Astrocyte of the cerebellum (primary cell): ENCODE measurements at regions not wholly inside any gene's neighbourhood (a gene's known extent, or its start where the extent isn't known, plus 50 kb on each side); places are given as distances from the start of the nearest gene placed in this dataset.

Experiments
- DNase-seq: peaks from one replicate; pipeline ENCODE4 v3.0.0-alpha.2; 2011; ENCODE audit warnings: low read depth
- H3K4me3 ChIP-seq: 2 replicates; pipeline ENCODE4 v1.5.1; 2011; ENCODE audit warnings: mild to moderate bottlenecking, low read depth, low read length, moderate library complexity
- in situ Hi-C: cut with HindIII; loops from 2 replicates; pipeline ENCODE4 v1.10.0; 2017; ENCODE audit warnings: low sequenced_read_pairs
- TF ChIP-seq, protein P1 (sequence below): IDR thresholded peaks from 2 replicates; pipeline ENCODE4 v1.5.1; 2012; ENCODE audit warnings: low read length, low read depth, moderate library complexity, mild to moderate bottlenecking; ENCODE audit errors: missing control alignments

DNA sequence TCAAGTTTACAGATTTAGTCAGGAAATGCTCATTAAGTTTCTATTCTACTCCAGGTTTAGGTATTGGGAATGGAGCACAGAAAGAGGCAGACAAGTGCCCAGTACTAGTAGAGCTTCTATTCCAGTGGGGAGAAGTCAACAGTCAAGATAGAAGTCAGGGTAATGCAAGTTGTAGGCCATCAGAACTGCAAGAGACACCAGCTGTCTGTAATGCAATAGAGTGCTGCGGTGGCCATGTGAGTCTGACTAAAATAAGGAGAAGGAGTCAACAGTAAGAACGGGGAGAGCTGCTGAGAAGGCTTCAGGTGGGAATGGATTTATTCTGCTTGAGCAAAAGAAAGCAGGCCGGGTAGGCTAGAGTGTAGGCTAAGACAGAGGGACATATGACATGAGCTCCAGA, 515.0 kb downstream of the QKI start:
- no peak overlapping the region for H3K4me3 ChIP-seq
- DNase-seq, result no peak
- in situ Hi-C loops, result loop anchor here (25.0 kb wide), 1 partner anchor 492 kb away; no protein-coding TSS in a partner anchor
- TF ChIP-seq, protein P1, sequence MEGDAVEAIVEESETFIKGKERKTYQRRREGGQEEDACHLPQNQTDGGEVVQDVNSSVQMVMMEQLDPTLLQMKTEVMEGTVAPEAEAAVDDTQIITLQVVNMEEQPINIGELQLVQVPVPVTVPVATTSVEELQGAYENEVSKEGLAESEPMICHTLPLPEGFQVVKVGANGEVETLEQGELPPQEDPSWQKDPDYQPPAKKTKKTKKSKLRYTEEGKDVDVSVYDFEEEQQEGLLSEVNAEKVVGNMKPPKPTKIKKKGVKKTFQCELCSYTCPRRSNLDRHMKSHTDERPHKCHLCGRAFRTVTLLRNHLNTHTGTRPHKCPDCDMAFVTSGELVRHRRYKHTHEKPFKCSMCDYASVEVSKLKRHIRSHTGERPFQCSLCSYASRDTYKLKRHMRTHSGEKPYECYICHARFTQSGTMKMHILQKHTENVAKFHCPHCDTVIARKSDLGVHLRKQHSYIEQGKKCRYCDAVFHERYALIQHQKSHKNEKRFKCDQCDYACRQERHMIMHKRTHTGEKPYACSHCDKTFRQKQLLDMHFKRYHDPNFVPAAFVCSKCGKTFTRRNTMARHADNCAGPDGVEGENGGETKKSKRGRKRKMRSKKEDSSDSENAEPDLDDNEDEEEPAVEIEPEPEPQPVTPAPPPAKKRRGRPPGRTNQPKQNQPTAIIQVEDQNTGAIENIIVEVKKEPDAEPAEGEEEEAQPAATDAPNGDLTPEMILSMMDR, result no peak

DNA sequence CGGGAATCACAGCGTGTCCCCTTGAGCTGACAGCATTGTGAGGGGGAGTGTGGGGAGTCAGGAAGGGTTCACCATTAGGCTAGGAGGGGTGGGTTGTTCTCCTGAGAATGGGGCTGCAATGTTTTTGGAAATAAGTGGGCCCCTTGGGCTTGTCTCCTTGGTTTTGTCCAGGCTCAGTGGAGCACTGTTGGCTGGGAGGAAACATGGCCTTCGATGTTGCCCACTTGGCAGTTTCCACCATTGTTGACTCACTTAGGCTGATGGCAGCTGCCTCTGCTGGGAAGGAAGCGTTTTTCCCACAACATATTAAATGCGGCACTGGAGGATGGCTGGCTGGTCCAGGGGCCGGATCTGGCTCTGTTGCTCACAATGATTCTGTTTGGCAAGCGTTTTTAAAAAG, 512.1 kb downstream of the QKI start:
- peak; percentile 43 for DNase-seq
- in situ Hi-C loops, result loop anchor here (25.0 kb wide), 1 partner anchor 489 kb away; no protein-coding TSS in a partner anchor
- no peak overlapping the region for H3K4me3 ChIP-seq
- TF ChIP-seq, protein P1, result no peak

DNA sequence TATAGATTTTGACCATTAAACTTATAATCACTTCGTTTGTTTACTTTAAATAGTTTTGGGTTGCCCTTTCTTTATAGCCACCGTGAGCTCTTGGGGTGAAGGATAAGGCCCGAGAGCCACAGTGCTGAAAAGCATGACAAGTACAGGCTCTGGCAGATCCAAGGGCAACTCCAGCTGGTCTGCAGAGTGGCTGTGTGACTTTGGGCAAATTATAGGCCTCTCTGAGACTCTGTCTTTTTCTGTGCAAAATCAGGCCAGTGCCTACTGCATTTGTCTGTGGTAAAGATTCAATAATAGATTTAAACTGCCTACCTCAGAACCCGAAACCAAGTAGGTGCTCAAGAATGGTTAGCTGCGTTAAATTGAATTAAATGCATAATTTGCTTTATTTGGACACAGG, 511.3 kb downstream of the QKI start:
- TF ChIP-seq, protein P1, result no peak
- H3K4me3 ChIP-seq, result no peak overlapping the region
- no peak for DNase-seq
- in situ Hi-C loops, result loop anchor here (25.0 kb wide), 1 partner anchor 489 kb away; no protein-coding TSS in a partner anchor

DNA sequence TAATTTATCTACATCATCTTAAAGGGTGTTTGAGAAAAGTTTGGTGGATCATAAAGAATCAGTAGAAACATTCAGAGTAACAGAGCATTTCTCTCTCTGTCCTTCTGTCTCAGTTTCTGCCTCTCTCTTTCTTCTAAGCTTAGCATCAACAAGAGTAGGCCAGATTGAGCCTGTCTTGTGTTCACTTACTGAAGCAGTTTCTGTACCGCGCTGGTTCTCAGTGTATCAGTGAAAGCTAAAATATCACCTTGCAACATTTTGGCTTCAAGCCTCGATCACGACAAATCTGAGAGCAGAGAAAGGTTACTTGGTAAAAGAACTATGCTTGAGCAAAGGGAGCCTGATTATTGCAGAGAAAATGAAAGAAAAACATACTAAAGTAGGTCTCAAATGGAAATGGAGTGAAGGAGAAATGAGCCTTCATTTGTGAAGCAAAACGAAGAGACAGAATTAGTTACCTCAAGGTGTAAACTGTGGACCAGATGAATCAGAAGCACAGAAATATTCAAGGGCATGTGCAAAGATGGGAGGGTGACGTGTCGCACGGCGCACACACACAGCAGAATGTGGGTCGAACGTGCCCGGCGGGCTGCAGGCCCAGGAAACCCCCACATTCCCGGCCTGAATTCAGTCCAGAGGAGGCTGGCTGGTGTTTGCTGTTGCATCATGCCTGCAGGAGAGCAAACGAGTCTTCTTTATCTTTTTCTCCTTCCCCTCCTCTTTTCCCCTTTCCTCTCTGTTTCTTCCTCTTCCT, 509.3 kb downstream of the QKI start:
- TF ChIP-seq, protein P1, result no peak
- DNase-seq, result no peak
- H3K4me3 ChIP-seq, result no peak overlapping the region
- in situ Hi-C loops, result no loop called here

DNA sequence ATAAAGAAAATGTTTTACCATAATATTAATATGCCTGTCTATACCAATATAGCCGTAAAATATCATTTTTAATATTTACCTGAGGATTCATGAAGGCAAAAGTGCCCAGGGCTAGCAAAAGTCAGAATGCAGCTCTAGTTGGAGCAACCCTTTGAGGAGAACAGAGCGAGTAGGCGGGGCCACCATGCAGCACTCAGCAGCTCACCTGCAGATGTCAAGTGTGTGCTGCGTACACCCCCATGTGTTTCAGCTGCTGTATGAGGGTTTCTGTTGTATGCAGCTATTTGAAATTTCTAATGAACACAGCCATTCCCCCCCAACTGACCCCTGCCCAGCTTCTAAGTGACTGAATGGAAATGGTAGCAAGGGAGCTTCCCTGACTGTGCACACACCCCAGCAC, 508.0 kb downstream of the QKI start:
- TF ChIP-seq, protein P1, result no peak
- no peak for DNase-seq

DNA sequence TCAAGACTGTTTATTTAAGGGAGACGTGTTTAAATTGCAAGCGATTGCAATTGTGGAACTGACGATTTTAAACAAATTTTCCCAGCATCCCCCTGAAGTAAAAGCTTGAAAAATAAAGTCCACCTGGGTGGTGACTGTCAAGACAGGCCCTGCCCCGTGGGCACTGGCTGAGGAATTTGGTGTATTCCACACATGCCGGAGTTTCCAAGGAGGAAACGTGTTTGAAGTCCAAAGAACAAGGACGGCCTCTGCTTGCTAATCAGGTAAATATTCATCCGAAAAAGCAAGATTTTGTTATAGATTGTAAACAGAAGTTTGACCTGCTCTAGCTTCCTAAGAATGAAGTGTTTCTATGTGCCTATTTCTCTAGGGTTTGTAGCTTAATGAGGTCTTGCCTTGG, 505.1 kb downstream of the QKI start:
- in situ Hi-C loops, result no loop called here
- no peak for DNase-seq
- H3K4me3 ChIP-seq, result no peak overlapping the region
- TF ChIP-seq, protein P1, result no peak

More for the DNA sequence above, 508.0 kb downstream of the QKI start:
- H3K4me3 ChIP-seq, result no peak overlapping the region
- in situ Hi-C loops, result no loop called here
